Fibroblast of peridontal ligament (primary cell): ENCODE measurements at regions not wholly inside any gene's neighbourhood (a gene's known extent, or its start where the extent isn't known, plus 50 kb on each side); places are given as distances from the start of the nearest gene placed in this dataset.
"Not testable (repeated sequence)": the region's sequence is repeated elsewhere in the genome, so short reads cannot be mapped to it uniquely, and the experiment has no call there.

Experiments
- DNase-seq: peaks from one replicate; pipeline ENCODE4 v3.0.0-alpha.2; 2010; ENCODE audit errors: extremely low read depth

DNA sequence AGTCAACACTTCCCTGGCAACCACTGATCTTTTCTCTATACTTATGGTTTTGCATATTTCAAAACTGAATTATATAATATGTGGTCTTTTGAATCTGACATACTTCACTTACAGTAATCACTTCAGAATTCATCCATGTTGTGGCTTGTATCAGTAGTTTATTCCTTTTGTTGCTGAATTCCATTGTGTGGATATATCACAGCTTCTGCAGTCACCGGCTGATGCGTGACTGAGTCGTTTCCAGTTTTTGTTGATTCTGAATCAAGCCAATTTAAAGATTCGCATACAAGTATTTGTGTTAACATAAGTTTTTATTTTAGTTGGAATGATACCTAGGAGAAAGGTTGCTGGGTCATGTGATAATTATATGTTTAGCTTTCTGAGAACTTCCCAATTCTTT is 672.5 kb upstream of the ANKRD30A start:
- no peak for DNase-seq

DNA sequence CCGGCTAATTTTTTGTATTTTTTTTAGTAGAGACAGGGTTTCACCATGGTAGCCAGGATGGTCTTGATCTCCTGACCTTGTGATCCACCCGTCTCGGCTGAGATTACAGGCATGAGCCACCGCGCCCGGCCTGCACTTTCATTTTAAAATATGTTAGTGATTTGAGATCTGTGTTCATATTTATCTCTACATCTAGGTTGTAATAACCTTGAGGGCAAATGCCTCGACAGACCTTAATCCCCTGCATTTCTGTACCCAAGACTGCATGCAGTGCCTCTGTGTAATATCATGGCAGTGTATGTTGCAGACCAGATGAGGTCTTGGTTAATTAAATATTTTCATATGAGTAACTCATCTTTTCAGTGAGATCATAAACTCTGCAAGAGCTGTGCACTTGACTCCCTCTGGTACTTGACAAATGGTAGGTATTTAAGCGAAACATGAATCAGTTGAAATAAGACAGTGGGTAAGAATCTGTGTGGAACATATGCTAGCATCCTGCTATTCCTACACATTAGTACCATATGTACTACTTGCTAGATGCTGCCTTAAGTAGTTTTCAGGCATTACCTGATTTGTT is 673.9 kb upstream of the ANKRD30A start:
- DNase-seq = no peak

DNA sequence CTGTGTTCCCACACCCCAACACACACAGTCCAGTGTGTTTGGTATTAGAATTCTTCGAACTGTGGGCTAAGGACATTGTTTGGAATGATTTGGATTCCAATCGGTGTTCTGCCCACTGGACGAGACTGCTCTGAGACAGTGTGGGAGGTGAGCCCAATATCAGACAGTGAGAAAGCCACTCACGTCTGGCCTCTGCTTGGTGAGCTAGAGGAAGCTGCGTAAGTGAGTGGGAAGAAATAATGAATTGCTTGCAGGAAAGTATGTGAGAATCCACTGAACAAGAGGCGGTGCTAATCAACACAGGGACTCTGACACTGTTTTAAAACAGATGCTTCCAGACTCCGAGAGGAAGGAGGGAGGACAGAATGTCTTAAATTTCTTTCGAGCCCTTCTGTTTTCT is 675.0 kb upstream of the ANKRD30A start:
- peak; percentile 38 for DNase-seq

DNA sequence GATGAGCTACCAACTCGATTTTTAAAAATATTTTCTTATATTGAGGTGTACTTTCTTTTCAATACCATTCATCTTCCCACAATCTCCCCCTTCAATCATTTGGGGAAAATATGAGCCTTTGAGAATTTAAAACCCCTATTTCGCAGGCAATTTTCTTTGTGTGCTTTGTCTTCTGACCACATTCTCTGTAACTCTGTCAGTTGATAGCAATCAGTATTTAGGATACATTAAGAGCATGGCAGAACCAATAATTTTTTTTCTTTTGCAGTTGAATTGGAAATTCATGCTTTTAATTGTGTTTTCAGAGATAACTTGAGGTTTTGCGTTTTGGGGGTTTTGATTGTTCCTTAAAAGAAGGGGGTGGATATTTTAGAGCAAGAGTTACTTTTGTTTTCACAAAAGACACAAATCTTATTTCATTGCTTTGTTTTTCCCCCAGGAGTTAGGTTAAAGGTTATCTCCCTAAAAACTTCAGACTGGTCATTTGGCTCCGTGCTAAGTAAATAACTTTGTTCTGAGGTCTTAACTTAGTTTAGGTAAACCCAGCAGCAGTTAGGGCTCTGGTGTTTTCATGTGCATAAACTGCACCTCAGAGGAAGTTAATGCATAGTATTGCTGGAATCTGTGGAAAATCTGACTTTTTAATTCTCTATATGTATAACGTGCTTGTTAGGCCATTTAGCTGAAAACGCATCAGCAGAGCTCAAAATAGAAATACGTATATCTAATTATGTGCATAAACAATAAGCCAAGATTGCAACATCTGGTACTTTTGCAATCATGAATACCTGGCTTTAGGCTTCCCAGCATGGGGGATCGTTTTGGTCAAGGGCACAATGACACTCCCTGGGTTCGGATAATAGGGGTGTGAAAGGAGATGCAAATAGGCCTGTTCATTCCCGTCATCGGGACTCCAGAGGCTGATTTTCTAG is 676.4 kb upstream of the ANKRD30A start:
- DNase-seq = no peak

DNA sequence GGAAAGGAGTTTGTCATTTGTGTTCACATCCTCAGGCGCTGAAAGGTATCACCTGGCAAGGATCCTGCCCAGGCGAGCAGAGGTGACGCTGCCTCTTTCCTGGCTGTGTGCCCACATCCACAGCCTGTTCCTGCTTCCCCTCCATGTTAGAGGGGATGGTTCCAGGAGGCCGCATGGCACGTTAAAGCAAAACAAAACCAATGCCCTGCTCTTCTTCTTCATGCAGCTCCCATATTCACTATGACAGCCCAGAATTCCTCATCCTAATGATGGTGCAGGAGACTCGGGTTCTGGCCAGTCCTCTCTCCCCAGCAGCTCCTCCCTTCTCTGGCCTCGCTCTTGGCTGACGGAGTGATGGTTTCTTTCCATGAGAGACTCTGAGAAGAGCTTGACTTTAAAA is 678.5 kb upstream of the ANKRD30A start:
- no peak for DNase-seq

DNA sequence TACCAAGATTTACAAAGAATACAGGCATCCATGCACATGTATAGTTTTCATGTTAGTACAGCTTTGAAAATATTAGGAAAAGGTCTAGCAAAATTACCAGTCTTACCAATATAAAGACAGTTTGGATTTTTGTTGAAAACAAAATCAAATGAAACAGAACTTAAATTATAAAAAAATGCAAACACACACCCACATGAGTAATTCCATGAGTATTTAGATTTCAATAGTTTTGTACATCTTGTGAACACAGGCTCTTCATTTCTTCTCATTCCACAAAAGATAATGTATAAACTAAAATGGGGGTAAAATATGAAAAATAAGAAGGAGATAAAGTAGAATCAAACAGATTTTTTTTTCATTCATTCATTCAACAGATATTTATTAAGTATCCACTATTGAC is 682.2 kb upstream of the ANKRD30A start:
- peak; percentile 23 for DNase-seq

DNA sequence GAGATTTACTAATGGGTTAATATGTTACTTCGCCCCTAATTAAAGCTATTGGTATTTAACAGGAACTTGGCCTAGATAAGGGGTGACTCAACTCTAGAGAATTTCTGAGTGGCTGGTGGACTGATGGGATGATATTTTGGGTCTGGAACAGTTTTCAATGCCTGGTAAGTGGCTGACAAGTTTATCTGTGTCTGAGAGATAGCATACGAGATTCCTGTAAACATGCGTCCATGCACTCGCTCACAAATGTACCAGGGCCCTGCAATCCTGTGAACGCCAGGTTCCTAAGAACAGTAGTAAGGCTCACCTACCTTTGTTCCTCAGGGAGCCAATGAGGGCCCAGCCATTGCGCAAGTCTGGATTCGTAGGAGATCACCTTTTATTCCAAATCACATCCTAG is 683.8 kb upstream of the ANKRD30A start:
- DNase-seq = no peak

DNA sequence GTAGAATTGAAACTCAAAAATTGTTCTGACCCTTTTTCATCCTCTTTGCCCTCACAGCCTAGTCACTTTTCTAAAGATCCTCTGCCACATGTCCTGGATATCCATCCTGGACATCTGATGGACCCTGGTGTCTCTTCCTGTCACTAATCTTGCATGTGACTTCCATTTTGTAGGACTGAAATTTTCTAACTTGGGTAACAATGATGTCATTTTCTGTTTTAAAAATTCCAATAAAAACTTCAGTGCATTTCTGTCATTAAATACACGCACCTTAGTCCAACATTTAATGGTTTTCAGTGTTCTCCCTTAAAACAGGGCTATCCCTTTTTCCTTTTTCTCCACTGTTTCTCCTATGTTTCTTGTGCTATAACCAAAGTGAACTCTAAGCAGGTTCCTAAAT is 684.9 kb upstream of the ANKRD30A start:
- DNase-seq = no peak

DNA sequence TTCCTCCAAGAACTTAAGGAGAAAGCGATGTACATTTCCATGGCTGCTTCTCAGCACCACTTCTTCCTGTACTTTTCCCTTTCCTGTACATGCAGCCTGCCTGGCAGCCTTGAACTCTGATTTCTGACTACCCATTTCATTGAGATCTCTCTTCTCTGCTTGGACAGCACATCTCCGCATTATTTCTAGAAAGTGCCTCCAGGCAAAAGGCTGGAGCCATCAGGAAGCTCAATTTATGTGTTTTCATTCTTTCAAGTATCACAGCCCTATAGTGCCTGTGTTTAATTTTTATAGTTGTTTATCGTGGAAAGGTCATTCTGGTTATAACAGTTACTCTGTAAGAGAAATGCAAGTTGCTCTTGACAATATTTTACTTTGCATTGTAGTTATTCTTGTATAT is 688.0 kb upstream of the ANKRD30A start:
- DNase-seq = no peak

DNA sequence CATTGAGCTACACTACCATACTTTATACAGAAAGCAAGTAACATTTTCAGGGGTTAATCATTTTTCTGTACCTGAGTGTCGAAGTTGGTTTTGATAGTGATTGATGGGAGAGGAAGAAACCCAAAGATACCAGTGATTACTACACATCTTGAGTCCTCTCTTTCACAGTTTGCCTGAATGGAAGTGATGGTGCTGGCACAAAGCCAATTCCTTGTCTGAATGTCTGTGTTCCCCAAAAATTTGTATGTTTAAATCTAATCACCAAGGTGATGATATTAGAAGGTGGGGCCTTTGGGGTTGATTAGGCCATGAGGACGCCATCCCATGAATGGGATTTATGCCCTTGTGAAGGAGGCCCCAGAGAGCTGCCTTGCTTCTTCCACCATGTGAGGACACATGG is 696.9 kb upstream of the ANKRD30A start:
- no peak for DNase-seq

DNA sequence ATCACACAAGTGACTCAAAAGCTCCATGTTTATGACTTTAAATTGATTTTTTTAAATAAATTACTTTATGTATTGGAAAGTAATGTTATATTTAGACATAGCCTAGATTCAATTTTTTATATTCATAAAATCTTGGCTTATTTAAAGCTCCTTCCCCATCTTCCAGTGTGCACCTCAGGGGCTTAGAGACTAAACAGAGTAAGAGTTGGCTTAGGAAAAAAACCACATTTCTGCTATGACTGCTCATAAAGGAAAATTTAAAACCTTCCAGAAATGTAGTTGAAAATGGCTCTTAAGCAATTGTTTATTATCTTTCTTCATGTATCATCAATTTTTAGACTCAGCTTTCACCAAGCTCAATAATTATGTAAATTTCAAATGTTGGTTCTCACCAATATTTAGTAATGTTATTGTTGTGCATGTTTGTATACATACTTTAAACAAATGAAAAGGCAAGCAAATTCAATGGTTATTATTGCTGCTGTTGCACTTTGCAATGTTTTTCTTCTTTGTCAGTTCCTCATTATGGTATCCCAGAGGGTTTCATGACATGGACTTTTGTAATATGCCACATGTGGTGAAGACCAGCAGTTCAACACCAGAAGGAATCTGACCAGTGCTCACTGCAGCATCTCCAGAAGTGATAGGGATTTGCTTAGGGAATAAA is 700.1 kb upstream of the ANKRD30A start:
- peak; percentile 86 for DNase-seq

DNA sequence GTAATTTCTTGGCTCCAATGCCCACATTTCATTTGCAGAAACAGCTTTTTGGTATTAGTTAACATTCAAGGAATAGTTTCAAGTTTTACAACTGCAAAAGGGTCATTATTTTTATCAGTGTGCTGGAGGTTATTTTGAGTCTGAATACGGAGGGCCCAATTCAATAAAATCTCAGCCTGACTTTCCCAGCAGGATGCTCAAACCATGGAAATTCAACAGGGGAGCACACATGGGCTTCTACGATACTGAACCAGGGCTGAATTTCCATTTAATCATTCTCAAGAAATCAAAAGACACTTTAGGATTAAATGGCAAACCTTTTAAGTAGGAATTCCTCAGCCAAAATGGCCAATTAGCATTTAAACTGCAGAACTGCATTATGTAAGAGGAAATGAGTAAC is 700.9 kb upstream of the ANKRD30A start:
- no peak for DNase-seq

DNA sequence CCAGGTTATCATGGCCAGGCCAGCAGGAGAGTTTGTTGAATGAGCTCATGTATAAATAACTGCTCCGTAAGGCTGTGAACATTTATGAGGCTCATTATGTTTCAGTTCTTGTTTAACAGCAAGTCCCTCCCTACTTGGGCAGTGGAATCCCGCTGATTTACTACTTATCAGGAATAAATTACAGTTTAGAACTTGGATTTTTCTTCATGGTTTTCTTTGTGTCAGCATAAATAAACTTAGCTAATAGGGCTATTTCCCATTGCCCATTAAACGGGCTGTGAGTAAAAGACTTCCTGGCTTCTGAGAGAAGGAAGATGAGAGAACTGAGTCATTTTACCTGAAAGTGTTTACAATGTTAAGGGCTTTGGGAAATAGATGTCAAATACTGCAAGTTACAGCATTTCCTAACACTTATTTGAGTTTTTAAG is 701.6 kb upstream of the ANKRD30A start:
- DNase-seq = no peak

DNA sequence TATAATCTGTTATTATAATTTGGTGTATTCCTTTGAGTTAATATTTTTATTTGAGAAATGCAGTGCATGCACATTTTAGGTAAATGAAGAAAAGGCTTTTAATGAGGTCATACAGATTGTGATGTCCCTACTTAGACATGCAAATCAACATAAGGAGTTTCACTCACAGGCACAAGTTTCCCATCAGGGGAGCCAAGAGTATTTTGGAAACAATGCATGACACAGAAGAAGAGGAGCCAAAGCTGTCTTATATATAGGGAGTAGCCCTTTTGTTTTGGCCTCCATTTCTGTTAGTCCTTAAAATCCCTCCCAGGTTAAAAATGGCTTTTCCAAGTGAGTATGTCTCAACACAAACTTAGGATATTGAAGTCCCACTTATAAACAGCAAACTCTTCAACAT is 703.4 kb upstream of the ANKRD30A start:
- DNase-seq = no peak

DNA sequence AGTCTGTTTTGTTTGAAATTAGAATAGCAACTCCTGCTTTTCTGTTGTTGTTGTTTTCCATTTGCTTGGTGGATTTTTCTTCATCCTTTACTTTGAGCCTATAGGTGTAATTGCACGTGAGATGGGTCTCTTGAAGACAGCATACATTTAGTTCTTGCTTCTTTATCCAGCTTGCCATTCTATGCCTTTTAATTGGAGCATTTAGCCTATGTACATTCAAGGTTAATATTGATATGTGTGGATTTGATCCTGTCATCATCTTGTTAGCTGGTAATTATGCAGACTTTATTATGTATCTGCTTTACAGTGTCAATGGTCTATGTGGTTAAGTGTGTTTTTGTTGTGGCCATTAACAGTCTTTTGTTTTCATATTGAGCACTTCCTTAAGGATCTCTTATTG is 708.9 kb upstream of the ANKRD30A start:
- no peak for DNase-seq

DNA sequence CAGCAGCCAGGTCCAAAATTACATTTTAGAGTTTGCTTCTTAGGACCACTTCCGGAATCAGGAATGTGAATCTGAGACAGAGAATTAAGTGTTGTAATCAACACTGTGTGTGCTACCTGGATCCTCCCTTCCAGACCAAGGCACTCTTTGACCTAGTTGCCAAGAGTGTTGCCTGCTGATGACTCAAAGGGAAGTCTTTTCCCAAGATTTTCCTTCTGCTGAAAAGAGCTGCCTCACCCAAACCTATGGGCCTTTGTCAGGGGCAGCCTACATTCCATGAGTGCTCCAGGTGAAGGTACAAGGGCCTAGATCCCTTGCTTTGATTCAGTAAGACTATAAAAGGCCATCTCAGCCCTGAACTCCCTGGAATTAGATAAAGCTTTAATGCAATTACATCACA is 712.5 kb upstream of the ANKRD30A start:
- no peak for DNase-seq

DNA sequence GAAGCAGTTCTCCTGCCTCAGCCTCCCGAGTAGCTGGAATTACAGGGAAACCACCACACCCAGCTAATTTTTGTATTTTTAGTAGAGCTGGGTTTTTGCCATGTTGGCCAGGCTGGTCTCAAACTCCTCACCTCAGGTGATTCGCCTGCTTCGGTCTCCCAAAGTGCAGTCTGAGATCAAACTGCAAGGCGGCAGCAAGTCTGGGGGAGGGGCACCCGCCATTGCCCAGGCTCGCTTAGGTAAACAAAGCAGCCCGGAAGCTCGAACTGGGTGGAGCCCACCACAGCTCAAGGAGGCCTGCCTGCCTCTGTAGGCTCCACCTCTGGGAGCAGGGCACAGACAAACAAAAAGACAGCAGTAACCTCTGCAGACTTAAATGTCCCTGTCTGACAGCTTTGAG is 725.2 kb upstream of the ANKRD30A start:
- not testable (repeated sequence) for DNase-seq

DNA sequence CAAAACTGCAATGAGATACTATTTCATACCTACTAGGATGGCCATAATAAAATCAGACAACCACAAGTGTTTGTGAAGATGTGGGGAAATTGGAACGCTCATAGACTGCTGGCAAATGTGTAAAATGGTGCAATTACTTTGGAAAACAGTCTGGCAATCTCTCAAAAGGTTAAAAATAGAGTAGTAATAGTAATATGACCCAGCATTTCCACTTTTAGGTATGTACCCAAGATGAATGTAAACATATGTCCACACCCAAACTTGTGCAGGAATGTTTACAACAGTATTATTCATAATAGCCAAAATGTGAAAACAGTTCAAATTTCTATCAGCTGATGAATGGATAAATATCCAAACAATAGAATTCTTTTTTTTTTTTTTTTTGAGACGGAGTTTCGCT is 731.6 kb upstream of the ANKRD30A start:
- DNase-seq = no peak

DNA sequence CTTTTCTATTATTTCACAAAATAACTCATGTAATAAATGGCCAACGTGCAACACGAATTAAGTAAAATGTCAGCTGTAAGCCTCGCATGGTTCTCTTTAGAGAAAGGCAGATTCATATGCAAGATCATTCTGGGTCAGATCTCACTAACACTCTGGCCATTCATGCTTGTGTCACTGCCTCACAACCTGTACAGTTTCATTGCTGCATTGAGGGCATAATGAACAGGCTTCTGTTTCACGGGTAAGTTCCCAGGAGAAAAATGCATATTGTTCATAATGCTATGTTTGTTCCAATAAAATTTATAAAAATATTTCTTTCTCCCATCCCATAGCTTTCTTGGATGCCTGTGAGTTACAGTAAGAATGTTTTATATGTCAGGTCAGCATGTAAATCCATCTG is 734.0 kb upstream of the ANKRD30A start:
- DNase-seq = no peak

DNA sequence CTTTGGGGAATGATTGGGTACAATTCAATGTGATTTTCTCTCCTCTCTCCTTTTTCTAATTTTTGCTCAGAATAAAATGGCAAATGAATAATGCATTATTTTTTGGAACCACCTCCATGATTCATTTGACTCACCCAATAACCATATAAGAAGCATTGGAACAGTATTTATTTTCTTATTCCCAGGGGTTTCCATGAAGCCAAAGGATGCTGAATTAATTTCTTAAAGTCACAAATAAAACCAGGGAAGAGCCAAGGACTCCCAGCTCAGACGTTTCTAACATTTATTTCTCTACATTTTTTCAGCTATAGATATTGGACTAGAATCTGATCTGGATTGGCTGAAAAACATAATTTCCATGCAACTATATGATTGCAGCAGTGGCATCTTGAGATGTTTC is 735.2 kb upstream of the ANKRD30A start:
- DNase-seq = no peak

DNA sequence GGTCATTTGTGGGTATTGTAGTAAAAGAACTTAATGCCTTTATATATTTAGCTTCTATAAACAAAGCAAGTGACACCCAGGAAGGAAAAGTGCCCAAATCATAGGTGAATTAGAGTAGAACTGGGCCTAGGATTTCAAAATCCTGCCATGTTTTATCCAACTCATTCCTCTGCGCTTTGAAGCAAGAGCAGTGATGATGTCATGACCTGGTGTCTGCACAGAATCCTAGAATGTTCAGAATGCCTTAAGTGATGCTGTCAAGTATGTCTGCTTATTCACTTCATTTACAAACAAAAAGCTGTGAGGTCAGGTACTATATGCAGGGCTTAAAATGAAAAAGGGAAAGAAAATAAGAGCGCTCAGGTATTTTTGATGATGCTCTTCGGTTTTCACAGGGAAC is 737.2 kb upstream of the ANKRD30A start:
- no peak for DNase-seq

DNA sequence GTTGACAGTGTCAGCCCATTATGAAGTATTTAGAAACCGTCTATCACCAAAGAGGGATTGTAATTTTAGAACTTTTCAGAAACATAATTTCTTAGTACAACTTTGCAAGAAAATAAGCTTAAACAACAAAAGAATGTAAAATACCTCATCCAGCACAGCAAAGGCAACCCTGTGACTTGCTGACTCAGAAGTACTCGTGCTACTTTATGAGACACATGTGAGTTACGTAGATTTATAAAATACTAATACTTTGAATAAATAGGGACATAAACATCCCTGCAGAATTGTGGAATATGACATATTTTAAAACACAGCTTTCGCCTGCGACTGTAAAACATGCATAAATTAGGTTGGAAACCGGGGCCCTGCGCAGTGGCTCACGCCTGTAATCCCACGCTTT is 739.7 kb upstream of the ANKRD30A start:
- DNase-seq = no peak

DNA sequence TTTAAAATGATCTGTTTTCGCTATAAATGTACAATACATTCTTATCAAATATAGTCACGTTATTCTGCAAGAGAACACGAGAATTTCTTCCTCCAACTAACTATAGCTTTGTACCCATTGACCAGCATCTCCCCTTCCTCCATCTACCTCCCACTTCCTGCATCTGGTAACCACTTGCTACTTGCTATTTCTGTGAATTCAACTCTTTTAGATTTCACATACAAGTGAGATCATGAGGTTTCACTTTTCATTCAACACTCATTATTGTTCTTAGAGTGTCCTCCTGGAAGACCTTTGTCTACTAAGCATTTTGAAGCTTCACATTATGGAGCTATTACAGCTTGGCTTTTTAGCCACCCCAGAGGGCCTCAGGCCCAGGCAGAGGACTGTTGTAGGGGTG is 741.3 kb upstream of the FZD8 start:
- DNase-seq = no peak
